Epithelial cell of prostate (primary cell): ENCODE measurements at regions not wholly inside any gene's neighbourhood (a gene's known extent, or its start where the extent isn't known, plus 50 kb on each side); places are given as distances from the start of the nearest gene placed in this dataset.
"Not testable (repeated sequence)": the region's sequence is repeated elsewhere in the genome, so short reads cannot be mapped to it uniquely, and the experiment has no call there.

Experiments
- DNase-seq: peaks from one replicate; pipeline ENCODE4 v3.0.0-alpha.2; 2011; ENCODE audit warnings: low read depth, low spot score
- H3K27ac ChIP-seq: fragments of 450-650 bp; 2 replicates; pipeline ENCODE4 v1.5.1; 2017; ENCODE audit warnings: mild to moderate bottlenecking

DNA sequence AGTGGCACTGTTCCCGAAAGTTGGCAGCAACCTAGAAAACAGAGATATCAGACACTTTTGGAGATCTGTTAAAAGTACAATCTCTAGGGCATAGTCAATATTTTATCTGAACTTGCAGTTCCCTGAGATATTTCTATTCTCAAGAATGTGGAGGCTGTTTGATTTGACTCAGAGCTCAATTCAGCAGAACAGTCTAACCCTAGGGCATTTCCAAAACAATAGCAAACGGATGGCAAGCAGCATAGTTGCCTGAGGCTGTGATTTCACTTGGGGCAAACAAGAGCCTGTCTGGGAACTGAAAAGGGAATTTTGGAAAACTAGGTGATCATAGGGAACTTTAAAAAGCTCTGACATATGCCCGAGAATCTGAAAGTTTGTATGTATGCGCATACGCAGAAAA lies 772.8 kb upstream of the LRRTM1 start:
- no peak for DNase-seq
- no peak overlapping the region for H3K27ac ChIP-seq

DNA sequence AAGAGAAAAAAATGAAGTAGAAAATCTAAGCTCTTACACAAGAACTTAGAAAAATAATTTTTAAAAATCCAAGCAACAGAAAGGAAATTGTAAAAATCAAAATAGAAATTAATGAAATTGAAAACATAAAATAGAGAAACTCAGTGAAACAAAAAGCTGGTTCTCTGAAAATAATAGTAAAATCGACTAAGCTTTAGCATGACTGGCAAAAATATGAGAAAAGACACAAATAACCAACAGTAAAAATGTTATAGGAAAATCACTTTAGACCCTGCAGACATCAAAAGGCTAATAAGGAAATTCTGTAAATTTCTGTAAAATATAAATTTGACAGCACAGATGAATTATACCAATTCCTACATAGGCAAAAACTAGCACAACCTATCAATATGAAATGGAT lies 768.9 kb upstream of the LRRTM1 start:
- no peak for DNase-seq
- H3K27ac ChIP-seq, result no peak overlapping the region

DNA sequence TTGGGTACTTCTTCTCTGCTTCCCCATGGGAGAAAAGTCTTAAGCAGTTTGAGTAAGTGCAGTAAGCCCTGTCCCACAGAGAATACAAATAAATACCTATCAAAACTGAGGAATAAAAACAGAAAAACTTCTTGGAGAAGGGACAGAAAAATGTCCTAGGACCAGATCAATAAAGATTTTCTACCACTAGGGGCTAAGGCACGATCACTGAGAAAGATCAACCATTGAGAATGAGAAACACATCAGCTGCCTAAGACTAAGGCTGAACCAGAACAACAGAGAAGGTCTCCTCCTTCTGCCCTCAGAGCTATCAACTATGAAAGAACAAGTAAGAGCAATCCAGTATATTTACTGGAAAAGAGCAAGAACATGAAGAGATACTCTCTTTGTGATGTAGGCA lies 763.6 kb upstream of the LRRTM1 start:
- no peak for DNase-seq
- no peak overlapping the region for H3K27ac ChIP-seq

DNA sequence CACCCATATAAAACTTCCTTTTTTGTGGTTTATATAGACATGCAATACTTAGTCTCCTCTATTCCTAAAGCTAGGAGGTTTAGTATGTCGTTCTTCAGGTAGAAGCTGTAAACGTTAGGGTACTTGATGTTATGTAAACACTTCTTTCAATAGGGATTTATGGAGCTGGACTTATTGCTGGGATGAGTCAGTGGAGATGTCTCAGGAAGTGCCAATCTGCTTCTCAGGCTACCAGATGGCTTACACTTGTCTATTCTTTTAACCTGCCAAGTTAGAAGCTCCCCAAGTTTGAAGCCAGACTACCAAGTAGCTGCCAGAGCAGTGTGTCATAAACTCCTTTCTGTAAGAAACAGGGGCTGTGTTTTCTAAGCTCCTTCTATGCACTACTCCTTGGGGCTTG lies 756.5 kb upstream of the LRRTM1 start:
- DNase-seq, result no peak
- no peak overlapping the region for H3K27ac ChIP-seq

DNA sequence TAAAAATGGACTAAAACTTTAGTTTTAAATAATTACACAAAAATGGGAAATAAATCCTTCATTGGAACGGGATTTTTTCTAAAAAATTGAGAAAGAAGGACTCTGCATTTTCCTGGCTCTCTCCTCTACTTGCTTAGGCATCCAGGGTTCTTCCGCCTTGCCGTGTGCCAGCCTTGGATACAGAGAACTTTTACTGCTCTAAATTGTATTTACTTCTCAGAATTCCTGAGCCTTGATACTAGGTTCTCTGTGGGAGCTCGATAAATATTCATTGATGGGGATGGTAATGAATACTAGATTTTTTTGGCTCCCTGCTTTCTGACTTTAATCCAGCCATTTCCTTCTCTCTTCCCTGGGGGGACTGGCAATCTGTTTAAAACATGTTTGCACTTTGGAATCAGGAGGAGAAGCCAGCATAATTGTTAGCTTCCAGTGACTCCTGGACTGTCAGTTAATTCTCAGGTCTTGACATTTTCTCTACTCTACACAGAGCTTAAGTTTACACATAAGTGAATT lies 746.1 kb upstream of the LRRTM1 start:
- no peak overlapping the region for H3K27ac ChIP-seq
- no peak for DNase-seq

DNA sequence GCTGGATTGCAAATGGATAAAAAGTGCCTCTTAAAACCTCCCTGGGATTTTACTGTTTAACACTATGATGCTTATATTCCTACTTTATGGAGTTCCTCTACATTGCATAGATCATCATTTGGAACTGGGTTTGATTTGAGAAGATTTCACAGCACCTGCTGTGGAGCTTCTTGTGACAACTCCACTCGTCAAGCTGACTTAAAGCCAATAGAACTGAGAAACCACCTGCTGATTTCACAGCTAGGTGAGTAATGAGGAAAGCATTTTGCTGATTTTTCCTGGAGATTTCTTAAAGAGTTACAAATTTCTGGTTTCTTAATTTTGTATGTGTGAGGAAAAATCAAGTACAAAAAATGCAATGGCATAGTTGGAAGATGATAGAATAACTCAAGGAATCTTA lies 739.1 kb upstream of the LRRTM1 start:
- no peak for DNase-seq
- no peak overlapping the region for H3K27ac ChIP-seq

DNA sequence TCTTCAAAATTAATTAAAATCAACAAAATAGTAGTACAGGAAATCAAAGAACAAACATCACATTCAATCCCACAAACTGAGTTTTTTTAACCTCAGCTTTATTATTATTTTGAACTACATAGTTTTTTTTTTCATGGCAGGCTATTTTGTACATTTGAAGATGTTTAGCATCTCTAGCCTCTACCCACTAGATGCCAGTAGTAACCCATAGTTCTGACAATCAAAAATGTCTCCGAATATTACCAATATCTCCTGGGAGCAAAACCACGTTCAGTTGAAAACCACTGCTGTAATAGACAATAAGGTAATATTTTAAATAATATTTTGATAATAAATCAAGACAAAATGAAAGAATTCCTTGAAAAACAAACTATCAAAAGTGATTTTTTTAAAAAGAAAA lies 702.6 kb upstream of the LRRTM1 start:
- H3K27ac ChIP-seq, result no peak overlapping the region
- DNase-seq, result no peak

DNA sequence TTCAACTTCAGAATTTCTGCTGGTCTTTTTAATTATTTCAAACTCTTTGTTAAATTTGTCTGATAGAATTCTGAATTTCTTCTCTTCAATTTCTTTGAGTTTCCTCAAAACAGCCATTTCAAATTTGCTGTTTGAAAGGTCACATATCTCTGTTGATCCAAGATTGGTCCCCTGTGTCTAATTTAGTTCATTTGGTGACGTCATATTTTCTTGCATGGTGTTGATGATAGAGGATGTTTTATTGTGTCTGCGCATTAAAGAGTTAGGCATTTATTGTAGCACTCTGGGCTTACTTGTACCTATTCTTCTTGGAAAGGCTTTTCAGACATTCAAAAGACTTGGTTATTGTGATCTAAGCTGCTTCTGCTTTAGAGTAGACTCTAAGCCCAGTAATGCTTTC lies 698.4 kb upstream of the LRRTM1 start:
- H3K27ac ChIP-seq, result no peak overlapping the region
- no peak for DNase-seq

DNA sequence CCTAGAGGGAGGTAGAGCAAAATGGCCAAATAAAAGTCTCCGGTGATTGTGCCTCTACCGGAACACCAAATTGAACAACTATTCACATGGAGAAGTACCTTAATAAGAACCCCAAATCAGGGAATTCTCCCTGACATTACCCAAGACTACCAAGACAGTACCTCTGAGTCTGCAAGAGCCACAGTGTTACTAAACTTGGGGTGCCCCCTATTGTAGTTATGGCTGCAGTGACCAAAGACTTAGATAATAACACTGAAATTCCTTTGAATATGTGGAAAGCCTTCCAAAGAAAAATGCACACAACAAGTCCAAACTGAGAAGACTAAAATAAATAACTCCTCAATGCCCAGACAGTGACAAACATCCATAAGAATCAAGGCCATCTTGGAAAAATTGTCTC lies 682.9 kb upstream of the LRRTM1 start:
- no peak overlapping the region for H3K27ac ChIP-seq
- no peak for DNase-seq

DNA sequence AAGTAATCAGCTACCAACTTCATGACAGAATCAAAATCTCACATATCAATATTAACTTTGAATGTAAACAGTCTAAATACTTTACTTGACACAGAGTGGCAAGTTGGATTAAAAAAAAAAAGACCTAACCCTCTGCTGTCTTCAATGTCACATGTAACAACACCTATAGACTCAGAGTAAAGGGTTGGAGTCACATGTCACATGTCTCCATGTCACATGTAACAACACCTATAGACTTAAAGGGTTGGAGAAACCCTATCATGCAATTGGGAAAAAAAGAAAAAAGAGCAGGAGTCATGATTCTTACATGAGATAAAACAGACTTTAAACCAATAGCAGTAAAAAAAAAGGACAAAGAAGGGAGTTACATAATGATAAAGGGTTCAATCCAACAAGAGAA lies 665.3 kb upstream of the LRRTM1 start:
- no peak for DNase-seq
- H3K27ac ChIP-seq, result no peak overlapping the region

DNA sequence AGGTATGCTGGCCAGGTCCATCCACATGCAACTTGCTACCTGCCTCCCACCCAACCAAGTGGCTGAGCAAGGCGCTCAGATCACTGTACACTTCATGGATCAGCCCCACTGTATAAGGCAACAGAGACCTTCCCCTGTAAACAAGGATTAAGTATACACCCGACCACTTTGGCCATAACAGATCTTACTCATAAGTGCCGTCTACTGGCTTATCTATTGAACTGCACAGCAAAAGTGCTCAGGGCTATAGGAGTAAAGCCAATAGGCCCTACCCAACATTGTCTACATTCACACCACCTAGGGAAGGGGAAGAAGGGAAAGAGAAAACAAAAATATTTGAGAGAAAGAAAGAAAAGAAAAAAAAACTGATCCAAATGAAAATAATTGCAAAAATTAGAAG lies 663.9 kb upstream of the LRRTM1 start:
- H3K27ac ChIP-seq, result no peak overlapping the region
- no peak for DNase-seq

DNA sequence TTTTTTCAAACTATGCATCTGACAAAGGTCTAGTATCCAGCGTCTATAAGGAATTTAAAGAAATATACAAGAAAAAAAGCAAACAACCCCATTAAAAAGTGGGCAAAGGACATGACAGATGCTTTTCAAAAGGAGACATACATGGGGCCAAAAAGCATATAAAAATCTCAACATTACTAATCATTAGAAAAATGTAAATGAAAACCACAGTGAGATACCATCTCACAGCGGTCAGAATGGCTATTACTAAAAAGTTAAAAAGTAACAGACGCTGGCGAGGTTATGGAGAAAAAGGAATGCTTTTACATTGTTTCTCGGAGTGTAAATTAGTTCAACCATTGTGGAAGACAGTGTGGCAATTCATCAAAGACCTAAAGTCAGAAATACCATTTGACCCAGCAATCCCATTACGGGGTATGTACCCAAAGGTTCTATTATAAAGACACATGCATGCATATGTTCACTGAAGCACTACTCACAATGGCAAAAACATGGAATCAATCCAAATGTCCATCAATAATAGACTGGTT lies 643.1 kb upstream of the LRRTM1 start:
- DNase-seq, result no peak
- no peak overlapping the region for H3K27ac ChIP-seq

DNA sequence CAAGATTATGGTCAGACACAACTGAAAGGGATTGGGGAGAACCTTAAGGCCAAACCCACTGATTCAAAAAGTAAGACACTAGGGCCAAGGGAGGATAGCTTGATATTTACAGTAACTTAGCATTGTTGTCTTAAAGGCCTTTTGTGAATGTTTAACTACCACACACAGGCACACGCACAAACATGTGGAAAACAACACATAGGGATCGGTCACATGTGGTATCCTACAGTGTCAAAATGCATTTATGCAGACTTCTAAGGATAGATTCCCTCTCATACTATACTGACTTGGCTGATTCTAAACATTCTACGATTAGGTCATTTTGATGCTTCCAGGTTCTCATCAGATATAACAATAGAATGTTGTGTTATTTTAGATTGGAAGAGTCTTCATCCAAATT lies 638.9 kb upstream of the LRRTM1 start:
- H3K27ac ChIP-seq, result no peak overlapping the region

DNA sequence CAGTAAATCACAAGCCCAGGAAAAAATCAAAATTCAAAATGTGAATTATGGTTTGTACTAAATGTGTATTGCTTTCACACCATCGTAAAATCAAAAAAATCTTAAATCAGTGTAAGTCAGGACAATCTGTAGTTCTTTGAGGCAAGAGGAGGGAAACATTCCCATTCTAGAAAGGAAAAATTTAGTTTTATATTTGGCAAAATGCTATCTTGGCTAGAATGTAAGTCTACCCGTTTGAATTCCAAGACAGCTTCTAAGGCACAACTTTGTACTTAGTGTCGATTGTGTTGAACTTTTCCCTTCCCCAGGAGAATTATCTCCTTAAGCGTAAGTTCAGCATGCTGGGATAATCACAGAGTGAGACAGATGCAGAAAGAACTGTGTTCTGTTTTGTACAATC lies 638.2 kb upstream of the LRRTM1 start:
- no peak overlapping the region for H3K27ac ChIP-seq
- no peak for DNase-seq

More for the DNA sequence above, 638.9 kb upstream of the LRRTM1 start:
- no peak for DNase-seq

DNA sequence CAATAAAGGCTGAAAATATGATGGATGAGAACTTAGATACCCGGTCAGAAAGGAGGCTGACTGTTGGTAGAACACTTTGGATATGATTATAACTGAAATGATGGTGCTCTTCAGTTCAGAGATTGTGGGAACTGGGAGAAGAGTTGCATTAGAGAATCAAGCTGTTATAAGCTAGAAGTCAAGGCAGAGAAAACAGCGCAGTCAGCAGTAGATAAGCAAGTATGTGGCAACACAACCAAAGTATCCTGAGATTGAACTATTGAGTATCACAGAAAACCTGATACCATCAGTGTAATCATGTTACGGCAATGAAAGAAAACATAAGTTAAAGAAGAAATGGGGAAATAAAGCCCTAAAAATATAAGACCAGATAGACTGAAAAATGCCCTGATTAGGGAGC lies 633.9 kb upstream of the LRRTM1 start:
- no peak overlapping the region for H3K27ac ChIP-seq
- DNase-seq, result no peak

DNA sequence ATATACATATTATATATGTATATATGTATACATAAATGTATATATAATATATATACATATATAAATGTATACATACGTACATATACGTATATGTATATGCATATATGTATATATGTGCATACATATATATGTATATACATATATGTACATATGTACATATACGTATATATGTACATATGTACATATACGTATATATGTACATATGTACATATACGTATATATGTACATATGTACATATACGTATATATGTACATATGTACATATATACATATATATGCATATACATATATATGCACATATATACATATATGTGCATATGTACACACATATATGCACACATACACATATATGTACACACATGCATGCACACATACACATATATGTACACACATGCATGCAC lies 627.3 kb upstream of the LRRTM1 start:
- not testable (repeated sequence) for H3K27ac ChIP-seq, DNase-seq

DNA sequence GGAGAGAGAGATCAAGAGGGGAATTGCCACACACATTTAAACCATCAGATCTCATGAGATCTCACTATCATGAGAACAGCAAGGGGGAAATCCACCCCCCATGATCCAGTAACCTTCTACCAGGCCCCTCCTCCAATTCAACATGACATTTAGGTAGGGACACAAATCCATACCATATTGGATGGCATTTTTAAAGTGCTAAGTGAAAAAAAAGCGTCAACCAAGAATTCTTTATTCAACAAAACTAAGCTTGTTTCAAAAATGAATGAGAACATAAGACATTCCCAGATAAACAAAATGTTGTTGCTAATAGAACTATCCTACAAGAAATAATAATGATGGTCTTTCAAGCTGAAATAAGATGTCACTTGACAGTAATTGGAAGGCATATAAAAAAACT lies 626.2 kb upstream of the LRRTM1 start:
- no peak for DNase-seq
- no peak overlapping the region for H3K27ac ChIP-seq

DNA sequence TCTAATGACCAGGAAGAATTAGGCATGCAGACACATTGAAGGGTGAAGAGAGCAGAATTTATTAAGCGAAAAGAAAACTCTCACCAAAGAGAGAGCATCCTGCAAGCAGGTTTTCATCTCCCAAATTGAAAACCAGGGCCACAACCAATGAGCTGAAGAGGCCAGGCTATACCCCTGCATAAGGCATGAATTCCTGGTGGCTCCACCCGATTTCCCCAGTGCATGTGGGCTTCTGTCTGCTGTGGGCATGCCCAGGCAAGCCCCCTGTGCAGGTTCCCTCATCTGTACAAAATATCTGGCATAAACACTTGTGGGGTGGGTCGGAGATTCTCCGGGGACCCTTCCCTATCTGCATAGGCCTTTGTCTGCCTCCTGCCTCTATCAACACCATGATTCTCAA lies 621.6 kb upstream of the LRRTM1 start:
- no peak overlapping the region for H3K27ac ChIP-seq
- no peak for DNase-seq

DNA sequence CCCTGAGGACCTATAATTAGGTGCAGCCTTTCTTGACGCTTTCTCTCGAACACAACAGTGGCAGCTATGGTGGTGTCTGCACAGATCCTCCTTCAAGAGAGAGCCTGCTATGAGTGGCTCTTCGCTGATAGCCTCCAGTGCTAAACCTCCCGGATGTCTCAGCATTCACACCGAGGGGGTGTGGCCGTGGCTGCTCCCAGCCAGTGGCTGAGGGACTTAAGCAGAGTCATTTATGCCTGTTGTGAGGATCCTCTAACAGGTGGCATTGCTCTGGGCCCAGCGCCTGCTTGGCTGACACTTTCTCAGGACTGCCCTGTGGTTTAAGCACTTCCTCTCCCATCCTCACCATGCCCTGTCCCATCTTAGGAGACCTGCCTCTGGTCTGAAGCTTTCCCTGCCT lies 592.0 kb upstream of the LRRTM1 start:
- no peak for DNase-seq
- H3K27ac ChIP-seq, result no peak overlapping the region

DNA sequence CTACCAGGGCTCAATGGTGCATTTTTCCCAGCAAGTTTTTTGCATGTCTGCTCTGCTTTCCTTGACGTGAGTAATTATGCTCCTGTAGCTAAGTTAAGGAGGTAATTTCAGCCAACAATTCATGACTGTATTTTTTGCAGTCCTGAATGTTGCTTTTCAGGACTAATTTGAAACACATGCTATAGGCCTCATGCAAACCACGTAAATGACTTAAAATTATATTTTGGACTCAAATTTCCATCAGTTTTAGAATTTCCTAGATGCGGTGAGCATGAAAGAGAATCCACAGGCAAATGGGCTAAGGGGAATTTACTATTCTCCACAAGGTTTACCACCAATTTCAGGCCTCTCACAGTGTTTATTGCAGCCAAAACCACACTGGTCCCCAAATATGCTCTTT lies 589.9 kb upstream of the LRRTM1 start:
- no peak overlapping the region for H3K27ac ChIP-seq
- no peak for DNase-seq

DNA sequence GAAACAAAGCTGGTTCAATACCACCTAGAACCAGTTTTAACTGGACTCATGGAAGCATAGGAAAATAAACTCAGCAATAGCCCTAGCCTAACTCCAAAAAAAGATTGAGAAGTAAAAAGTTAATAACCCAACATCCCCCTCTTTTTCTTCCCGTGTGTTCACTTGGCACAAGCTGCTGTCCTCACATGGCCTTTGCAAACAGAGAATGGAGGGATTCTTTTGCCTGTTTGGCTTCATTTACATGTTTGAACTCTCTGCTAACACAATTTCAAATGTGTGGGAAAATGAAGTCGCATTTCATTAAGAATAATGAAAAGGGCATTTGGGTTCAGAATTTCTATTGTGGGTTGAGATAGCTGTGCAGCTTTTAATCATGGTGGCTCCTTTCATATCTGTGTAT lies 589.2 kb upstream of the LRRTM1 start:
- no peak for DNase-seq
- no peak overlapping the region for H3K27ac ChIP-seq

DNA sequence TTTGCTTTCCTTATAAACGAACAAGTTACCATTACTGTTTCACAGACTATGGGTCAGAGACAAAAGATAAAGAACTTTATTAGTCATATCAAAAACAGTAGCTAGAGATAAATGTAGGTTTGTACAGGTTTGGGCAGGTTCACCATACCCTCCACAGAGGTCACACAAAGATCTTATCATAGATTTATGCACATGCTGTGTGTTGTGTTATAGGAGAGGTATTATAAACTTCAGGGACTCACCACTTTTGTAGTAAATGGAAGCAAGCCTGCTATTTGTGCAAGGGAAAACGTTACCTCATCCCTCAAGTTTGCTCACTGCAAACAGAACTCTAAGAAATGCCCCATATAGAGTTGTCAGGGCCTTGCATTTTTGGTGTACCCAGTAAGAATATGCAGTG lies 584.5 kb upstream of the LRRTM1 start:
- no peak for DNase-seq
- H3K27ac ChIP-seq, result no peak overlapping the region

DNA sequence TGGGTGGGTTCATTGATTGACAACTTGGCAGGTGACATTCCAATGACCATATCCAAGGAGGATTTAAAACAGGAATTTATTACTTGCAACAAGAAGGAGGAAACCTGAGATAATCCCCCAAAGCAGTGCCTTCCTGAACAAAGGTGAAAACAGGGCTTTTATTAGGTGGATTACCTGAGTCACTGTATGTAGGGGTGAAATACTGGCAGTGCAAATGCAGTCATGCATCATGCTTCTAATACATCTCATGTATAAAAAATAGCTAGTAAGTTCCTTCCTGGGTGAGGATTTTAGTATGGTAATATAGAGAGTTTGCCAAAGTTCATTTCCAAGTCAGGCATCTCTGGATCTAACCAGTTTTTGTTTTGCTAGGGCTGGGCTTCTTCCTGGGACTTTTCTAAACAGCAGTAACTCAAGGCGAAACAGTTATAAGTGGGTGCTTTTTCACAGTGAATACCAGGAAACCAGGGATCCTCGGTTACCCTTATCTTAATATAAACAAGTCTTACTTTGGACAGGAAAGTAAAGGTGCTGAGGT lies 583.4 kb upstream of the LRRTM1 start:
- no peak for DNase-seq
- H3K27ac ChIP-seq, result no peak overlapping the region
